ENCODE measurements at regions not wholly inside any gene's neighbourhood (a gene's known extent, or its start where the extent isn't known, plus 50 kb on each side); places are given as distances from the start of the nearest gene placed in this dataset.
"Not testable (repeated sequence)": the region's sequence is repeated elsewhere in the genome, so short reads cannot be mapped to it uniquely, and the experiment has no call there.

- DNase-seq, result no peak
These were observed 268.2 kb downstream of the SH3GL2 start for GRCh38 chr9:17846948-17847655.

DNA sequence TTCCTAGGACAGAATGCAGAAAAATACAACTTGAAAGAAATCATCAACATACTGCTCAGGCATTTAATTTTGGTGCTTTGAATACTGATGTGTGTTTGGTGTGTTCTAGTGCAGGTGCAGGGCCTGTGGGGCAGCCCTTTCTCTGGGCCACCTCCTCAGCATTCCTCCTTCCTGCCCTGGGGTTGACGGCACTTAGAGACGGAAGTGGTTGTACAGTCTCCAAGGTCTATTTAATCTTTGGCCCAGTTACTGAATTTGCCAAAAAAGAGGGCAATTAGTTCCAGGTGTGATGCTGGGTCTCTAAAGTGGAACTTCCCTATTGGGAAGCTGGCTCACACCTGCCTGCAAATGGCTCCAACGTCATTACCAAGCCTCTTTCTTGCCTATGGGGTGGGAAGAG is 269.0 kb downstream of the SH3GL2 start:
- DNase-seq, result no peak

GRCh38 chr9:17852108-17852507 is 273.2 kb downstream of the SH3GL2 start:
- no peak for DNase-seq

GRCh38 chr9:17854487-17854886 is 275.6 kb downstream of the SH3GL2 start:
- DNase-seq, result no peak

GRCh38 chr9:17856995-17857394 is 278.1 kb downstream of the SH3GL2 start:
- no peak for DNase-seq

- no peak for DNase-seq
These were observed 280.4 kb downstream of the SH3GL2 start for GRCh38 chr9:17859228-17859627.

DNA sequence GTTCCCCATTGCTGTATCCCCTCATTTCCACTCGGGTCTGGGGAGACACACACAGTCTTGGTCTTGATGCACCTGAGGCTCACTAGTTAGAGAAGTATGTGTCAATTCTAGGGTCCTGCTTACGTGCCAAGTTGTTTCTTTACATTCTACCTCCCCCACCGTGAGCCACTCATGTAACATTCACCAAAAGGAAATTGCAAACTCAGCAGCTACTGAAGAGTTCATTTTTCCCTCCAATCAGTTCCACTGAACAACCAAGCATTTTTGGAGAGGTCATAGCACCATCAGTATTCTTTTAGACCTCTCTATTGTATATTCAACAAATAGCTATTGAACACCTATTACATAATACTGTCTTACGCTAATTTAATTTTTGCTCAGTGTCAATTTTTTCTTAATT is 281.1 kb downstream of the SH3GL2 start:
- no peak for DNase-seq

DNA sequence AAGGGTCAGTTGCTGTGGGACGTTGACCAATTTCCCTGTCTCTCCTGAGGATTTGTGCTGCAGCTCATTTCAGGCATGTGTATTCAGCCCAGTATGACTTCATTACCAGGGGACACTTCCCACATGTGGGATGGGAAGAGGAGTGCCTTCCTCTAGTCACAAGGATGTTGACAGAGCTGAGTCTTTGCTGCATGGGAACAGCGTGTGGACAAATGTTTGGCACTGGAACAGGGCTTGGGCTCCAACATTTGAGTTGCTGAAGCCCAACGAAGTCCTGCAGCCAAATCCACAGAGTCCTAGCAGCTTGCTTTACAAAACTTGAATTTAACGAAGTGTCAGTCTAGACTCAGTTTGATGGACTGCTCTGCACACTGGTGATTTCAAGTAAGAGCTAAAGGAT is 283.2 kb downstream of the SH3GL2 start:
- no peak for DNase-seq

DNA sequence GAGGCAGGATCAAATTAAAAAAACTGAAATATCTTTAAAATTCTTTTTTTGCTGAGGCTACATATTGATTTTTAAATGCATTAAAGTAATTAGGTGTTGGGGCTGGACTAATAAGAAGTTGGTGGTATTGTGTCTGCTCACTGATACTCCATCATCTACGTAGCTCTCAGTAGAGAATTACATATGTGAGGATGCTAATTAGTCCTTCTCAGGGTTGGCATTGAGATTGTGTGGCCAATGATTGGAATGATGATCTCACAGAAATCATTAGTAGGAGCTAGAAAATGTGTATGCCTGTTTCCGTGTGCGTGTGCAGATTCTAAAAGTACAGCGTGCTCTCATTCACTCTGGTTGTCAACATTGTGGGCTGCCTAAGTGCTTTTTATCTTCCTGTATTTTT is 283.8 kb downstream of the SH3GL2 start:
- DNase-seq, result no peak

DNA sequence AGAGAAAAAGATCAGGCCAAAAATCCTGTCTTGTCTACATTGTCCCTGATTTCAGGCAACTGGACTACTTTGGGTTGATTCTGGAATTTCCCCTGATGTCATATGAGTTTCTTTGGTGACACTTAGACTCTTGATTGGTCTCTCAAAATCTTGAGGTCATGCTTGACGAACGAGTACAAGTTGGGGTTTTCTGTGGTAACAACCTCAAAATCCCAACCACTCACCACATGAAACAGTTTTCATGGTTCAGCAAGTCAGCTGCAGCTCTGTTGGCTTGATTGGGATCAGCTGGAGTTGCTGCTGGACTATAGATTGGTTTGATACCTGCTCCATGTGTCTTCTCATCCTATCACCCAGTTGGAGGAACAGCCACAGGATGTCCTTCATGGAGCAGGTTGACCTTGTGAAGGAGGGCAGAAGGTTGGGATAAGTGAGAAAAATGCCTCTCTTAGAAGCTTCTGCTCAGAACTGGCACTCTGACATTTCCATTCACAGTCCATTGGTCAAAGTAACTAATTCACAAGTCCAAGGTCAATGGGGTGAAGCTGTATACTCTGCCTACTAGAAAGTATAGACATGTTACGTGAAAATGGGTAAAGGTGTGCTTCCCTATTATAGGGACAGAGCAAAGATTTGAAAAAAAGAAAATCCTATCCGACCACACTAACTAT is 284.5 kb downstream of the SH3GL2 start:
- no peak for DNase-seq

DNA sequence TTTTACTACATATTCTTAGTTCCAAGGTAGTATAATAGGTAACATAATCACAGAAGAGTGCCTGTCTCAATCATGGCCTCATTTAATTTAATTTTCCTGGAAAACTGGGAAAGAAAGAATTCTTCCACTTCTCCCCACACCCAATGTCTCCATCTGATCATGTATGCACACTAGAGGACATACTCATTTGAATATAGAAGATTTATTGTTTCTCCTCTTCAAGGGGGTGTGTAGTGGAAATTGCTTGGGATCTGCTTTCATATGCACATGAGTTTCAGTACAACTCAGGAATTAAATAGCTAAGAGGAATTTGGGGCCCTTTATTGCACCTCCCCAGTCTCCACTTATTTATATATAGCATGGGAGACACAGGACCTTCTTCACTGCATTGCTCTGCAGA is 285.1 kb downstream of the SH3GL2 start:
- DNase-seq, result no peak

DNA sequence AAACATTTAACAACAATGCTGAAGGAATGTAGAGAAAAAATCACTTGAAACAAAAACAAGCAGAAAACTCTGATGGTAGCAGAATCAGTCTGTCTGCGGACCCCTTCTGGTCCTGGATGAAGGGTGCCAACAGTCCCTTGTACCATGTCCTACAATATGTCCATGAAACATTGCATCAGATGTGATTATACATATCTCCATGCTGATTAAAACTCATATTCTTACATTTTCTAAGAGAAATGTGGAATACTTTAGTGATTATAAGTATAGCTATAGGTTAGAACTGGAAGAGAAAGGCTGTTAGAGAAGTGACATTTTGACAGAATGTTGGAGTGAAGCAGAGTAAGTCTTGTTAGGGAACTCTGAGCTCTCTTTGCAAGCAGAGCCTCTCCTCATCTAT is 286.1 kb downstream of the SH3GL2 start:
- no peak for DNase-seq

- DNase-seq, result no peak
These were observed 287.0 kb downstream of the SH3GL2 start for GRCh38 chr9:17865881-17866280.

- DNase-seq, result no peak
These were observed 291.9 kb downstream of the SH3GL2 start for GRCh38 chr9:17870722-17871121.

- no peak for DNase-seq
These were observed 292.5 kb downstream of the SH3GL2 start for GRCh38 chr9:17871213-17871890.

DNA sequence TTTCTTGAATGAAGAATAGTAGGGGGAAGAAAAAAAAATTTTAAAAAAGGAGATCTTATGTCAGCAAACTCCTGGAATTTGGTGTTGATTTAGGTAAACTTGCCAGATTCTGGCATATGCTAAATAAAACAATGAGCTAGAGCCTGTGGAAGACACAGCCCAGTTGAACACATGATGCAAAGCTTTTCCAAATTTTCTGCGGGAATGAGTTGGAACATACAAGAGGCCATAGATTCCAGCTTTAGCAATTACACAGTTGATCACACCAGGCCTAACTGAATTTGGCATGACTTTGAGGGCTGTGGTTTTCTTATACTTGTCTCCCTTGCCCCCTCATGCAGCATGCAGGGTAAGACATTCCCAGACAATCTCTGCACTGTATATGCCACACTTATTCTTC is 297.0 kb downstream of the SH3GL2 start:
- DNase-seq, result no peak

- no peak for DNase-seq
These were observed 297.8 kb downstream of the SH3GL2 start for GRCh38 chr9:17876687-17877086.

DNA sequence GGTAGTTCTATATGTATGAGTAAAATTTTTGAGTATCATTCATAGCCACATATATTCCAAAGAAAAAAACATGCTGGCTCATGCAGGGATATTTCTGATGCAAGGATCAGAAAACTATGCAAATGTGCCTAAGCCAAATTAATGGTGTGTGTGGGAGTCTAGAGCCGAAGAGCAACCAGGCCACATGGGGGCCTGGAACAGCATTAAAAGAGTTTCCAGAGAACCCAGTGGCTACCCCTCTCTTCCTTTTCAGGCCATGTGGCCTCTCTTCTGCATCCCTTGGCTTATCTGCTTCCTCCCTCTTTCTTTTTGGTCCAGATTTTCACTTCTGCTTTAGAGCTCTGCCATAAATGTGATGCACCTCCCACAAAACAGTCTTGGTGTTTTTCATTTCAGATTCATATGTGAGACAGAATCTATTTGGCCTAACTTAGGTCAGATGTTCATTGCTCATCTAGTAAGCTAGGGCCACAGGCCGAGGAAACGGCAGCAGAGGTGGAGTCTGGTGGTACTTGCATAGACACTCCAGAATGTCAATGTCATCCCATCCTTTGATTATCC is 300.0 kb downstream of the SH3GL2 start:
- no peak for DNase-seq

DNA sequence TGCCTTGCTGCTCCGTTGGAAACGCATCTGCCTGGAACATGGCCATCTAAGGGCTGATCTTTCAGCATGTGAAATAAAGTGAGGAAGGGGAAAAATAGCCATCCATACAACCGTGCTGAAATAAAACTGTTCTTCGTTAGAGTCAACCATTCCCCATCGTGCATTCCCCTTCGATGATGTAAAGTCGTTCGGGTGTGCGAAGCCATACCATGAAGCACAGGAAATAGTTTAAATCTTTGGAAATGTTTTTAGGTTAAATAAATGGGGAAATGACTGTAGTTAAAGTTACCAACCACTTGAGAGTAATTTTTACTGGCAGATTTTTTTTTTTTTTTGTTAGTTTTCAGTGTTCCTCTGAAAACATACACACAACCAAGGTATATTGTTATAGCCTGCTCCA is 302.5 kb downstream of the SH3GL2 start:
- no peak for DNase-seq

DNA sequence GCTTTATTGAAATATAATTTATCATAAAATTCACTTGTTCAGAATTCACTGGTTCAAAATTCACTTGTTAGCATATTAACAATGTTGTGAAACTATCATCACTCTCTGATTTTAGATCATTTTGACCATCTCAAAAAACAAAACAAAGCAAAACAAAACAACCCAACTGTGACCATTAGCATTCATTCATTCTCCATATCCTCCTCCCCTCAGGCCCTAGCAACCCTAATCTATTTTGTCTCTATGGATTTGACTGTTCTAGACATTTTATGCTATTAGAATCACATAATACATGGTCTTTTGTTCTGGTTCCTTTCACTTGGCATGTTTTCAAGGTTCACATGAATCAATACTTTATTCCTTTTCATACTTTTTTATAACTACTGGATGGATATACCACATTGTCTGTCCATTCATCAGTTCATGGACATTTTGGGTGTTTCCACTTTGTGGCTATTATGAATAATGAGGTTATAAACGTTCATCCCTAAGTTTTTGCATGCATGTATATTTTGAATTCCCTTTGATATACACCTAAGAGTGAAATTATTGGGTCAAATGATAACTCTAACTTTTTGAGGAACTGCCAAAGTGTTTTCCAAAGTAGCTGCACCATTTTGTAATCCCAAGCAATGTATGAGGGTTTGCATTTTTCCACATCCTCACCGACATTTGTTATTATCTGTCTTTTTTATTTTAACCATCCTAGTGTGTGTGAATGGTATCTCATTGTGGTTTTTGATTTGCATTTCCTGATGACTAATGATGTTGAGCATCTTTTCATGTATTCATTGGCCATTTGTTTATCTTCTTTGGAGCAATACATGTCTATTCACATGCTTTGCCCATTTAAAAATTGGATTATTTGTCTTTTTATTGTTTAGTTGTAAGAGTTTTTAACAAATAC is 304.1 kb downstream of the SH3GL2 start:
- no peak for DNase-seq

- no peak for DNase-seq
These were observed 309.2 kb downstream of the SH3GL2 start for GRCh38 chr9:17888066-17888465.

DNA sequence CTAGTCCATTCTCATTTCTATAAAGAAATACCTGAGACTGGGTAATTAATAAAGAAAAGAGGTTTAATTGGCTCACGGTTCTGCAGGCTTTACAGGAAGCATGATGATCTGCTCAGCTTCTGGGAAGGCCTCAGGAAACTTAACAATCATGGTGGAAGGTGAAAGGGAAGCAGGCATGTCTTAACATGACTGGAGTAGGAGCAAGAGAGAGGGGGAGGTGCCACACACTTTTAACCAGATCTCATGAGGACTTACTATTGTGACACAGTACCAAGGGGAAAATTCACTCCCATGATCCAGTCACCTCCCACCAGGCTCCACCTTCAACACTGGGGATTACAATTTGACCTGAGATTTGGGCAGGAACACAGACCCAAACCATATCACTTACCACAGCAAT is 310.1 kb downstream of the SH3GL2 start:
- DNase-seq, result not testable (repeated sequence)

Data from NCI-H187 (cell line).